GM12878 (cell line): ENCODE measurements at regions not wholly inside any gene's neighbourhood (a gene's known extent, or its start where the extent isn't known, plus 50 kb on each side); places are given as distances from the start of the nearest gene placed in this dataset.

Experiments
- ATAC-seq: fragments of 200-7000 bp; cut with Tn5 transposase; 3 replicates; pipeline ENCODE4 v1.9.1; 2020; ENCODE audit warnings: mild to moderate bottlenecking, moderate library complexity
- BruUV-seq: library from RNA; stranded (reverse); fragments of 400-500 nt; replicated peaks from 2 replicates; lab custom pipeline; 2021; lab: Mats Ljungman, UMichigan
- CTCF ChIA-PET: fragments of 300-600 bp; sonication (Branson Sonifier 250); formaldehyde crosslinking; extraction: SDS; loops from one replicate; lab custom pipeline; 2021; ENCODE audit warnings: inconsistent platforms; lab: Yijun Ruan, JAX
- POLR2A ChIA-PET: fragments of 350-600 bp; formaldehyde crosslinking; extraction: SDS; loops from one replicate; lab custom pipeline; 2021; ENCODE audit warnings: inconsistent platforms; lab: Charles Lee
- RAD21 ChIA-PET: fragments of 300-600 bp; sonication (Branson Sonifier 250); formaldehyde crosslinking; loops from one replicate; lab custom pipeline; 2023; ENCODE audit warnings: antibody characterized with exemption; ENCODE audit not compliant: unreplicated experiment; lab: Charles Lee
- SMC1A ChIA-PET: fragments of 300-600 bp; sonication (Branson Sonifier 250); formaldehyde crosslinking; loops from one replicate; lab custom pipeline; 2023; ENCODE audit not compliant: unreplicated experiment, uncharacterized antibody; lab: Charles Lee
- DNase-seq: peaks from one replicate; pipeline ENCODE4 v3.0.0-alpha.2; 2011; ENCODE audit warnings: low read depth, low spot score
- FAIRE-seq: peaks from 3 replicates; lab custom pipeline; 2011; peaks lifted over from hg19 to GRCh38; lab: Jason Lieb, UNC
- H2AFZ ChIP-seq: 2 replicates; pipeline ENCODE4 v1.6.0; 2011; ENCODE audit warnings: low read depth, low read length, control low read depth; ENCODE audit not compliant: control insufficient read depth
- H3K27ac ChIP-seq: 2 replicates; pipeline ENCODE4 v1.5.1; 2011; ENCODE audit warnings: control low read depth; ENCODE audit not compliant: control insufficient read depth, insufficient read depth
- H3K27me3 ChIP-seq, 2 experiments: replicated peaks in 1 of 2; 2 replicates each; pipeline versions ENCODE4 v1.6.0 to v1.6.1; 2011; ENCODE audit warnings: low read length in 1 of 2; ENCODE audit not compliant: control insufficient read depth in 2 of 2, insufficient read depth in 2 of 2
- H3K36me3 ChIP-seq, 2 experiments: 2 replicates each; pipeline ENCODE4 v1.5.1; 2011; ENCODE audit warnings: low read length in 1 of 2; ENCODE audit not compliant: control insufficient read depth in 2 of 2, insufficient read depth in 2 of 2
- H3K4me1 ChIP-seq: 2 replicates; pipeline ENCODE4 v1.6.1; 2011; ENCODE audit warnings: mild to moderate bottlenecking, low read length, moderate library complexity, mixed read lengths; ENCODE audit not compliant: control insufficient read depth, insufficient read depth
- H3K4me2 ChIP-seq: 2 replicates; pipeline ENCODE4 v1.6.0; 2011; ENCODE audit warnings: control low read depth; ENCODE audit not compliant: control insufficient read depth, insufficient read depth
- H3K4me3 ChIP-seq: fragments of 200-600 bp; sonication (generic); 2 replicates; pipeline ENCODE4 v1.5.1; 2016
- H3K79me2 ChIP-seq: 2 replicates; pipeline ENCODE4 v1.6.0; 2011; ENCODE audit warnings: low read length; ENCODE audit not compliant: control insufficient read depth, insufficient read depth
- H3K9ac ChIP-seq: 2 replicates; pipeline ENCODE4 v1.8.0; 2011; ENCODE audit warnings: low read length, control low read depth, mixed read lengths; ENCODE audit not compliant: control insufficient read depth, insufficient read depth
- H3K9me3 ChIP-seq: replicated peaks from 3 replicates; pipeline ENCODE4 v1.5.1; 2011; ENCODE audit warnings: mild to moderate bottlenecking, low read length; ENCODE audit not compliant: control insufficient read depth, insufficient read depth
- H4K20me1 ChIP-seq: 2 replicates; pipeline ENCODE4 v1.6.0; 2011; ENCODE audit not compliant: control insufficient read depth, insufficient read depth
- NFIC ChIP-seq: IDR thresholded peaks from 2 replicates; pipeline ENCODE4 v1.6.1; 2012; ENCODE audit warnings: low read depth, mild to moderate bottlenecking, inconsistent platforms, low read length, moderate library complexity
- NR2C1 ChIP-seq: fragments of 450-650 bp; IDR thresholded peaks from 2 replicates; pipeline ENCODE4 v1.6.1; 2017; ENCODE audit warnings: antibody characterized with exemption, mild to moderate bottlenecking, moderate library complexity
- RAD51 ChIP-seq: fragments of 450-650 bp; IDR thresholded peaks from 2 replicates; pipeline ENCODE4 v1.6.1; 2016; ENCODE audit warnings: moderate library complexity, mild to moderate bottlenecking, inconsistent platforms
- SIN3A ChIP-seq: IDR thresholded peaks from 2 replicates; pipeline ENCODE4 v1.6.1; 2012; ENCODE audit warnings: low read depth, low read length, improper control_type of control experiment
- SP1 ChIP-seq: IDR thresholded peaks from one replicate; pipeline ENCODE4 v1.6.1; 2011; ENCODE audit warnings: low read depth, low read length
- ZNF384 ChIP-seq: IDR thresholded peaks from 2 replicates; pipeline ENCODE4 v1.6.1; 2012; ENCODE audit warnings: low read depth, mild to moderate bottlenecking, low read length, improper control_type of control experiment, borderline replicate concordance
- WGBS: methylation state at CpG from one replicate; pipeline ENCODE4 v1.1.6; 2016; ENCODE audit warnings: low lambda C conversion rate; ENCODE audit not compliant: insufficient replicate concordance, insufficient coverage; ENCODE audit errors: missing lambda C conversion rate; 5-methylcytosine and 5-hydroxymethylcytosine counted together
- in situ Hi-C: fragments of 300-500 bp; cut with MboI; formaldehyde crosslinking; loops from 9 replicates; pipeline ENCODE4 v1.14.3; 2018; ENCODE audit warnings: mixed read lengths
- intact Hi-C: fragments of 100-400 bp; cut with micrococcal nuclease; formaldehyde crosslinking; loops from one replicate; pipeline ENCODE4 v1.14.2; 2022; ENCODE audit not compliant: unreplicated experiment
- TF ChIP-seq, protein P1 (sequence below): fragments of 450-650 bp; IDR thresholded peaks from 2 replicates; pipeline ENCODE4 v1.6.1; 2017; ENCODE audit warnings: mild to moderate bottlenecking

DNA sequence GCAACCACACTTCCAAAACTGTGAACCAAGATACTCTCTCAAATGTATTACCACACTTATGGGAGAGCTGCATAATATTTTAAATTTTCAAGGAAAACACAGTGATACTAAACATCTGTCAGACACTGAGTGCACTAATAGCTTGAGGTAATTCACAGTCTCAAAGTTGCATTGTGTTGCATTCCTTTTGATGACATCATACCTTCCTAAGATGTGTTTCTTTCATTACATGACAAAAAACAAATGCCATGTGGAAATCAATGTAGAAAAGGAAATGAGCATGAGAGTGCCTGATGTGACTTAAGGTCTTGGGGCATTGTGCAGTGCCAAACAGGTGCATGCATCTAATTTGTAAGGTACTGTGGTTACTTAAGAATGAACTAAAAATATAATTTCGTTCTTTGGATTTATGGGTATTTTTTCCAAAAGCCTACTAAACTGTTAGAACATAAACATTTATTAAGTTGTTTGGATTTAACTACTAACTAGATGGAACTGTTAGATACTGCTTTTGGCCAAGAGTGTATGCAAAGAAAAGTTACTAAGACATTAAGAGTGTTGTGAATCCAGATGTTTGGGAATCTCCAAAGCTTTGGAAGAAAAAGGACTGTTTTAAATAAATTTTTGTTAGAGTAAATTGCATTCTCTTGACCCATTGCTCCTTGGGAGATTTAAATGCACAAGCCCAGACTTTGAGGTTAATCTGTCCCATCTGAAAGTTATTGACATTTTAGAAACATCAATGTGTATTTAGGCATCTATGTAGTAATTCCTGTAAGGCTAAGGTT lies 496.2 kb upstream of the SEMA3D start:
- no peak for FAIRE-seq
- intact Hi-C loops (no loop called here), in situ Hi-C loops (no loop called here)
- no peaks in the 10 kb centered on the region for H3K27me3 ChIP-seq
- no peak for ATAC-seq
- no peaks in the 10 kb centered on the region for H3K79me2 ChIP-seq
- SMC1A ChIA-PET = no interaction called here
- H3K4me1 ChIP-seq = no peaks in the 10 kb centered on the region
- no peaks in the 10 kb centered on the region for H4K20me1 ChIP-seq
- no peak overlapping the region for H3K9ac ChIP-seq
- DNase-seq = no peak
- BruUV-seq = no TSS peak
- 5% methylated on average over 1 of the region's 1 CpG for WGBS
- POLR2A ChIA-PET = no interaction called here
- RAD21 ChIA-PET = no interaction called here
- no peak overlapping the region for H3K27ac ChIP-seq
- TF ChIP-seq, protein P1, sequence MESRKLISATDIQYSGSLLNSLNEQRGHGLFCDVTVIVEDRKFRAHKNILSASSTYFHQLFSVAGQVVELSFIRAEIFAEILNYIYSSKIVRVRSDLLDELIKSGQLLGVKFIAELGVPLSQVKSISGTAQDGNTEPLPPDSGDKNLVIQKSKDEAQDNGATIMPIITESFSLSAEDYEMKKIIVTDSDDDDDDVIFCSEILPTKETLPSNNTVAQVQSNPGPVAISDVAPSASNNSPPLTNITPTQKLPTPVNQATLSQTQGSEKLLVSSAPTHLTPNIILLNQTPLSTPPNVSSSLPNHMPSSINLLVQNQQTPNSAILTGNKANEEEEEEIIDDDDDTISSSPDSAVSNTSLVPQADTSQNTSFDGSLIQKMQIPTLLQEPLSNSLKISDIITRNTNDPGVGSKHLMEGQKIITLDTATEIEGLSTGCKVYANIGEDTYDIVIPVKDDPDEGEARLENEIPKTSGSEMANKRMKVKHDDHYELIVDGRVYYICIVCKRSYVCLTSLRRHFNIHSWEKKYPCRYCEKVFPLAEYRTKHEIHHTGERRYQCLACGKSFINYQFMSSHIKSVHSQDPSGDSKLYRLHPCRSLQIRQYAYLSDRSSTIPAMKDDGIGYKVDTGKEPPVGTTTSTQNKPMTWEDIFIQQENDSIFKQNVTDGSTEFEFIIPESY = no peak
- TF ChIP-seq SIN3A (no peak), NR2C1 (no peak), RAD51 (no peak), SP1 (no peak), NFIC (no peak), ZNF384 (no peak)
- CTCF ChIA-PET = no interaction called here
- H3K9me3 ChIP-seq = no peaks in the 10 kb centered on the region
- H3K4me3 ChIP-seq = no peak overlapping the region
- H3K4me2 ChIP-seq = no peak overlapping the region
- no peak overlapping the region for H2AFZ ChIP-seq
- H3K36me3 ChIP-seq = no peaks in the 10 kb centered on the region
